Bronchial epithelial cell (primary cell): ENCODE measurements at regions not wholly inside any gene's neighbourhood (a gene's known extent, or its start where the extent isn't known, plus 50 kb on each side); places are given as distances from the start of the nearest gene placed in this dataset.

Experiments
- DNase-seq: peaks from one replicate; pipeline ENCODE4 v3.0.0-alpha.2; 2010; ENCODE audit warnings: low read depth
- FAIRE-seq: peaks from 2 replicates; lab custom pipeline; 2011; peaks lifted over from hg19 to GRCh38; lab: Jason Lieb, UNC
- H3K27me3 ChIP-seq: 2 replicates; pipeline ENCODE4 v1.5.1; 2011; ENCODE audit warnings: low read length; ENCODE audit not compliant: control insufficient read depth, insufficient read depth
- H3K36me3 ChIP-seq: 2 replicates; pipeline ENCODE4 v1.5.1; 2011; ENCODE audit warnings: low read length; ENCODE audit not compliant: control insufficient read depth, insufficient read depth
- H3K4me3 ChIP-seq: 2 replicates; pipeline ENCODE4 v1.5.1; 2011; ENCODE audit warnings: mild to moderate bottlenecking, low read depth, low read length, control low read depth
- TF ChIP-seq, protein P1 (sequence below): IDR thresholded peaks from 2 replicates; pipeline ENCODE4 v1.5.1; 2011; ENCODE audit warnings: mild to moderate bottlenecking, moderate library complexity, low read length, control low read depth, inconsistent platforms; ENCODE audit not compliant: insufficient read depth, severe bottlenecking

DNA sequence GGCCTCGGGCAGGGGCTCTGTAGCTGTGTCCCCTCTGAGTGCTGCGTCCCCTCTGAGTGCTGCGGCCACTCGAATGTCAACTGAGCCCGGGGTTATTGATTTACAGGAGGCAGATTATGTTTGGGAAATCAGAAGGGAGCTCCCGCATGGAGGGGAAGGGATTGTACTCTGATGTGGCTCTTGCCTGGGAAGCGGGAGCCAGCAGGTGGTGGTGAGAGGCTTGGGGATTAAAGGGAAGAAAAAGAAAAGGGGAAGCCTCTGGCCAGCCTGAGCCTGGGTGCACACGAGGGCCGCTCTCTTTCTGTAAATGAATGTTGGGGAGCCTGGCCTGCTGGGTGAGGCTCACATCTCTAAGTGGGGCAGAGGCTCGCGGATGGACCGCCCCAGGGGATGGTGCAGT, 143.7 kb downstream of the AACS start:
- FAIRE-seq, result no peak
- TF ChIP-seq, protein P1, sequence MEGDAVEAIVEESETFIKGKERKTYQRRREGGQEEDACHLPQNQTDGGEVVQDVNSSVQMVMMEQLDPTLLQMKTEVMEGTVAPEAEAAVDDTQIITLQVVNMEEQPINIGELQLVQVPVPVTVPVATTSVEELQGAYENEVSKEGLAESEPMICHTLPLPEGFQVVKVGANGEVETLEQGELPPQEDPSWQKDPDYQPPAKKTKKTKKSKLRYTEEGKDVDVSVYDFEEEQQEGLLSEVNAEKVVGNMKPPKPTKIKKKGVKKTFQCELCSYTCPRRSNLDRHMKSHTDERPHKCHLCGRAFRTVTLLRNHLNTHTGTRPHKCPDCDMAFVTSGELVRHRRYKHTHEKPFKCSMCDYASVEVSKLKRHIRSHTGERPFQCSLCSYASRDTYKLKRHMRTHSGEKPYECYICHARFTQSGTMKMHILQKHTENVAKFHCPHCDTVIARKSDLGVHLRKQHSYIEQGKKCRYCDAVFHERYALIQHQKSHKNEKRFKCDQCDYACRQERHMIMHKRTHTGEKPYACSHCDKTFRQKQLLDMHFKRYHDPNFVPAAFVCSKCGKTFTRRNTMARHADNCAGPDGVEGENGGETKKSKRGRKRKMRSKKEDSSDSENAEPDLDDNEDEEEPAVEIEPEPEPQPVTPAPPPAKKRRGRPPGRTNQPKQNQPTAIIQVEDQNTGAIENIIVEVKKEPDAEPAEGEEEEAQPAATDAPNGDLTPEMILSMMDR, result no peak
- Histone ChIP-seq H3K4me3 (no peak overlapping the region), H3K27me3 (no peaks in the 10 kb centered on the region), H3K36me3 (no peaks in the 10 kb centered on the region)
- DNase-seq, result no peak

DNA sequence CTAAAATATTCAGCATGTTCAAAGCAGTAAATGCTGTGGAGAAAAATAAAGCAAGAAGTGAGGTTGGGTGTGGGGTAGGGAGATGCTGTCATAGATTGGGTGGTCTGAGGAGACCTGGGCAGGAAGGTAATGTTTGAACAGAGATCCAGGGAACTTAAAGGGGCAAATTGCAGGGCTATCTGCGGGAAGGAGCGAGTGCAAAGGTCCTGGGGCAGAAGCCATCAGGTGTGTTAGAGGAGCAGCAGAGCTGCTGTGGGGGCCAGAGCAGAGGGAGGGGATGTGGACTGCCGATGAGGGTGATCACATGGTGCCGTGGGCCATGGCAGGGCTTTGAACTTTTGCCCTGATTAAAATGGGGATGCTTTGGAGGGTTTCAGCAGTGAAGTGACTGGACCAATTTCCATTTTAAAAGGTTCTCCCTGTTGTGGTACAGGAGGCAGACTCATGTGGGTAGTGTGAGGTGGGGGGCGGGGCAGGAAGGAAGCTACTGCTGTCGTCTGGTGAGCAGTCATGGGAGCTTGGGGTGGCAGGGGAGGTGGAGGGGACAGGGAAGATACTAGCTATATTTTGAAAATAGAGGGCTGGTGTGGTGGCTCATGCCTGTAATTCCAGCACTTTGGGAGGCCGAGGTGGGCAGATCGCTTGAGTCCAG, 145.0 kb downstream of the AACS start:
- TF ChIP-seq, protein P1, result no peak

DNA sequence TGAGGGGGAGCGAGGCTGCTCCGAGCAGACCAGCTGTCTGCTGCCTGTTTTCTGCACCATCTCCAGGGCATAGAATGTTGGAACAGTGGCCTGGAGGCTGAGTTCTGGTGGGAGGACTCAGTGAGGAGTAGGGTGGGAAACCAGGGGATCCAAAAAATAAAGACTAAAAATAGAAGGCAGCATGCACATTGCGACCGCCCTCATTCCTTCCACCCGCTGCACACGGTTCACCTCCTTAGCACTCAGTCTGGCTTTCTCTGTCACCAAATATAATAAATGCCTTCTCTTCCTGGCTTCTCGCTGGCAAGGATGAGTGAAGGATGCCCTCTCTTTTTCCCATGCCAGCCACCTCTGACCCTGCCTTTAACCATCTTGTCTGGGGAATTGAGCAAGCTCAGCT, 146.2 kb downstream of the AACS start:
- no peak for DNase-seq
- TF ChIP-seq, protein P1, result no peak
- FAIRE-seq, result no peak
- Histone ChIP-seq H3K36me3 (no peaks in the 10 kb centered on the region), H3K27me3 (no peaks in the 10 kb centered on the region), H3K4me3 (no peak overlapping the region)

More for the DNA sequence above, 145.0 kb downstream of the AACS start:
- no peaks in the 10 kb centered on the region for H3K36me3 ChIP-seq
- DNase-seq (no peak), FAIRE-seq (no peak)
- no peaks in the 10 kb centered on the region for H3K27me3 ChIP-seq
- H3K4me3 ChIP-seq, result no peak overlapping the region

DNA sequence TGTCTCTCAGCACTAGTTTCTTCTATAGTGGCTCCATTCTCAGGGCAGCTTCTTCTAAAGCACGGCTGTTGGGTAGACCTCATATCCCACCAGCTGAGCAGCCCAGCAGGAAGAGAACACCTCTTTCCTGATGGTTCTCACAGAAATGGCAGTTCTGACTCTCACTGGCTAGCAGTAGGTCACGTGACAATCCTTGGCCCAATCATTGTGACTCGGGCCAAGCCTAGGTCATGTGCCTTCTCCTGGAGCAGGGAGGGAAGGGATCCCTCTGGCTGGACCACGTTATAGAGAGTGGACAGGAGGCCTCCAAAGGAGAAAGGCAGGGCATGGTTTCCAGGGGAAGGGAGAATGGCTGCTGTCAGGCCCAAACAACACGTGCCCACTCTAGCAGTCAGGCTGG, 149.1 kb downstream of the AACS start:
- DNase-seq, result no peak
- Histone ChIP-seq H3K36me3 (no peaks in the 10 kb centered on the region), H3K4me3 (no peak overlapping the region), H3K27me3 (no peaks in the 10 kb centered on the region)
- TF ChIP-seq, protein P1, result no peak
- no peak for FAIRE-seq

DNA sequence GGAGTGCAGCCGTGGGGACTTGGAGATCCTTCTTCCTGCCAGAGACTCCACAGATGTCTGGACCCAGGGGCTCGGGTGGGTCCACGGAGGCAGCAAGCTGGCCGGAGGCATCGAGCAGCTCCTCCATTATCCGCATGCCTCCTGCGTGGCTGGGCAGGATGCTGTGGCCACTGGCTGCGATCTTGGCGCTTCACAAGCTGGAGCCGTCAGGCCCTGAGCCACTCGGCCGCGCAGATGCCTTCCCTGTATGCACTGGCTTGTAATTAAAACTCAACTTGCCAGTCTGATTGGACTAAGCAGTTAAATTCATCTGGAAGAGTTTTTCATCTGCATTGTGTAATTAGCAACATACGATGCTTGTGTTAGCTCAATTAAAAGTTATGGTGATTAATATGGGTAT, 151.5 kb downstream of the AACS start:
- FAIRE-seq, result no peak

More for the DNA sequence above, 151.5 kb downstream of the AACS start:
- H3K4me3 ChIP-seq, result no peak overlapping the region
- no peaks in the 10 kb centered on the region for H3K36me3 ChIP-seq
- H3K27me3 ChIP-seq, result no peaks in the 10 kb centered on the region
- DNase-seq, result no peak
- TF ChIP-seq, protein P1, result no peak
